Endothelial cell (in vitro differentiated cells): ENCODE measurements at regions not wholly inside any gene's neighbourhood (a gene's known extent, or its start where the extent isn't known, plus 50 kb on each side); places are given as distances from the start of the nearest gene placed in this dataset.

Experiments
- DNase-seq: peaks from one replicate; pipeline ENCODE4 v3.0.0; 2021; ENCODE audit warnings: low spot score
- H3K27ac Mint-ChIP-seq: one replicate; pipeline ENCODE4 v1.8.0; 2021; ENCODE audit warnings: mixed read lengths, inconsistent platforms; ENCODE audit not compliant: unreplicated experiment
- H3K27me3 Mint-ChIP-seq: one replicate; pipeline ENCODE4 v1.8.0; 2021; ENCODE audit warnings: mild to moderate bottlenecking, moderate library complexity, mixed read lengths, inconsistent platforms; ENCODE audit not compliant: unreplicated experiment
- H3K36me3 Mint-ChIP-seq: one replicate; pipeline ENCODE4 v1.8.0; 2021; ENCODE audit warnings: mild to moderate bottlenecking, low read depth, mixed read lengths, inconsistent platforms; ENCODE audit not compliant: unreplicated experiment
- H3K4me1 Mint-ChIP-seq: one replicate; pipeline ENCODE4 v1.8.0; 2021; ENCODE audit warnings: mild to moderate bottlenecking, mixed read lengths, inconsistent platforms; ENCODE audit not compliant: unreplicated experiment
- H3K4me3 Mint-ChIP-seq: one replicate; pipeline ENCODE4 v1.8.0; 2021; ENCODE audit warnings: mild to moderate bottlenecking, mixed read lengths, inconsistent platforms; ENCODE audit not compliant: unreplicated experiment
- H3K9me3 Mint-ChIP-seq: one replicate; pipeline ENCODE4 v1.8.0; 2021; ENCODE audit warnings: mixed read lengths, inconsistent platforms; ENCODE audit not compliant: unreplicated experiment
- CTCF ChIP-seq: fragments of 200-600 bp; sonication (generic); IDR thresholded peaks from one replicate; pipeline ENCODE4 v1.5.0; 2021; ENCODE audit warnings: antibody characterized with exemption; ENCODE audit not compliant: unreplicated experiment

- H3K36me3 Mint-ChIP-seq: peaks cover 10% of the 10 kb centered on the region
- no peak overlapping the region for H3K27ac Mint-ChIP-seq
- H3K4me3 Mint-ChIP-seq: no peak overlapping the region
- peaks cover 5% of the 10 kb centered on the region for H3K27me3 Mint-ChIP-seq
- peaks cover 48% of the 10 kb centered on the region for H3K9me3 Mint-ChIP-seq
- no peak for DNase-seq
- TF ChIP-seq CTCF: no peak
- no peaks in the 10 kb centered on the region for H3K4me1 Mint-ChIP-seq
Observed at GRCh38 chr16:35523991-35524390, 2064.6 kb downstream of the TP53TG3F start.

- Mint-ChIP-seq H3K9me3 (peaks cover 61% of the 10 kb centered on the region), H3K27ac (no peak overlapping the region), H3K4me1 (no peaks in the 10 kb centered on the region), H3K4me3 (no peak overlapping the region), H3K27me3 (peaks cover 8% of the 10 kb centered on the region), H3K36me3 (peaks cover 8% of the 10 kb centered on the region)
- TF ChIP-seq CTCF: no peak
- no peak for DNase-seq
Observed at GRCh38 chr16:35525979-35526590, 2066.7 kb downstream of the TP53TG3F start.

- peaks cover 11% of the 10 kb centered on the region for H3K36me3 Mint-ChIP-seq
- H3K9me3 Mint-ChIP-seq: peaks cover 51% of the 10 kb centered on the region
- H3K27me3 Mint-ChIP-seq: peaks cover 9% of the 10 kb centered on the region
- no peak for TF ChIP-seq CTCF
- DNase-seq: no peak
- H3K4me1 Mint-ChIP-seq: no peaks in the 10 kb centered on the region
- H3K4me3 Mint-ChIP-seq: no peak overlapping the region
- H3K27ac Mint-ChIP-seq: no peak overlapping the region
Observed at GRCh38 chr16:35532576-35532975, 2073.2 kb downstream of the TP53TG3F start.

- peak overlapping the region; percentile 24 for H3K4me3 Mint-ChIP-seq
- peaks cover 8% of the 10 kb centered on the region for H3K27me3 Mint-ChIP-seq
- peak overlapping the region; percentile 31 for H3K27ac Mint-ChIP-seq
- peaks cover 46% of the 10 kb centered on the region for H3K9me3 Mint-ChIP-seq
- no peaks in the 10 kb centered on the region for H3K4me1 Mint-ChIP-seq
- no peak for TF ChIP-seq CTCF
- H3K36me3 Mint-ChIP-seq: peaks cover 7% of the 10 kb centered on the region
- no peak for DNase-seq
Observed at GRCh38 chr16:35533683-35534082, 2074.3 kb downstream of the TP53TG3F start.

GRCh38 chr16:35543486-35543885, 2084.1 kb downstream of the TP53TG3F start:
- H3K27me3 Mint-ChIP-seq: peaks cover 2% of the 10 kb centered on the region
- no peak for TF ChIP-seq CTCF
- H3K4me3 Mint-ChIP-seq: no peak overlapping the region
- H3K9me3 Mint-ChIP-seq: peaks cover 27% of the 10 kb centered on the region
- no peak for DNase-seq
- H3K4me1 Mint-ChIP-seq: no peaks in the 10 kb centered on the region
- no peak overlapping the region for H3K27ac Mint-ChIP-seq
- H3K36me3 Mint-ChIP-seq: peaks cover 7% of the 10 kb centered on the region
